Astrocyte of the cerebellum (primary cell): ENCODE measurements at regions not wholly inside any gene's neighbourhood (a gene's known extent, or its start where the extent isn't known, plus 50 kb on each side); places are given as distances from the start of the nearest gene placed in this dataset.

Experiments
- DNase-seq: peaks from one replicate; pipeline ENCODE4 v3.0.0-alpha.2; 2011; ENCODE audit warnings: low read depth
- H3K4me3 ChIP-seq: 2 replicates; pipeline ENCODE4 v1.5.1; 2011; ENCODE audit warnings: mild to moderate bottlenecking, low read depth, low read length, moderate library complexity
- in situ Hi-C: cut with HindIII; loops from 2 replicates; pipeline ENCODE4 v1.10.0; 2017; ENCODE audit warnings: low sequenced_read_pairs
- TF ChIP-seq, protein P1 (sequence below): IDR thresholded peaks from 2 replicates; pipeline ENCODE4 v1.5.1; 2012; ENCODE audit warnings: low read length, low read depth, moderate library complexity, mild to moderate bottlenecking; ENCODE audit errors: missing control alignments

DNA sequence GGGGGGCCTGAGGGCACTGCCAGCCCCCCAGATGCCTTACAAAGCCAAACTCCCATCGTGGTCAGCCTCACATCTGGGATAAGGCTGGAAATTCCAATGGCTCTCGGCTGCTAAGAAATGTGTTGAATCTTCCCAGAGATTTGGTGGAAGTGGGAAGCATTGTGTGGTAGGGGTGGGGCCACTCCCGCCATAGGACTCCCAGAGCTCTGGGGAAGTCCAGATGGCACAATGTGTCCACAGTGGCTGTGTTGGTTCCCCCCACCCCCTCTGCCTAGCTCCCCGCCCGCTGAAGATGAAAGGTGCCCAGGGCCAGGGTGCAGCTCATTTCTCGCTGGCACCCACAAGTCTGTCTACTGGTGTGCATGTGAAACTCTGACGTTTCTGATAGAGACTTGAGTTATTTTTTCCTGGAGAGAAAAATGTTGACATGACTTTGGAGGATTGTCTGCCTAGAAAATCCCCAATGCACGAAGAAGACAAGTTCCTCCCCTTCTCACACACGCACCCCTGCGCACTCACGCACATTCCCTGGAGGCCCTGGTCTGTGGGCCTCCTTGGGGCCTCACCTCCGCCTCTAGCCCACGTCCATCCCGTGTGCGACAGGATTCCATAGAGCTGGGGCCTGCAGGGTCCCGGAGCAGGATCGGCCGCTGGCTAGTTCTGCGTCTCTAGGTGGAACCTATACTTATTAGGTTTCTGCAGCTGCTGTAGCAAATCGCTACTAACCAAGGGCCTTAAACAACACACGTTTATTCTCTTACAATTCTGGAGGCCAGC lies 199.1 kb downstream of the ZFP36L2 start:
- TF ChIP-seq, protein P1, sequence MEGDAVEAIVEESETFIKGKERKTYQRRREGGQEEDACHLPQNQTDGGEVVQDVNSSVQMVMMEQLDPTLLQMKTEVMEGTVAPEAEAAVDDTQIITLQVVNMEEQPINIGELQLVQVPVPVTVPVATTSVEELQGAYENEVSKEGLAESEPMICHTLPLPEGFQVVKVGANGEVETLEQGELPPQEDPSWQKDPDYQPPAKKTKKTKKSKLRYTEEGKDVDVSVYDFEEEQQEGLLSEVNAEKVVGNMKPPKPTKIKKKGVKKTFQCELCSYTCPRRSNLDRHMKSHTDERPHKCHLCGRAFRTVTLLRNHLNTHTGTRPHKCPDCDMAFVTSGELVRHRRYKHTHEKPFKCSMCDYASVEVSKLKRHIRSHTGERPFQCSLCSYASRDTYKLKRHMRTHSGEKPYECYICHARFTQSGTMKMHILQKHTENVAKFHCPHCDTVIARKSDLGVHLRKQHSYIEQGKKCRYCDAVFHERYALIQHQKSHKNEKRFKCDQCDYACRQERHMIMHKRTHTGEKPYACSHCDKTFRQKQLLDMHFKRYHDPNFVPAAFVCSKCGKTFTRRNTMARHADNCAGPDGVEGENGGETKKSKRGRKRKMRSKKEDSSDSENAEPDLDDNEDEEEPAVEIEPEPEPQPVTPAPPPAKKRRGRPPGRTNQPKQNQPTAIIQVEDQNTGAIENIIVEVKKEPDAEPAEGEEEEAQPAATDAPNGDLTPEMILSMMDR = no peak
- H3K4me3 ChIP-seq = no peak overlapping the region
- in situ Hi-C loops = no loop called here
- DNase-seq = no peak

DNA sequence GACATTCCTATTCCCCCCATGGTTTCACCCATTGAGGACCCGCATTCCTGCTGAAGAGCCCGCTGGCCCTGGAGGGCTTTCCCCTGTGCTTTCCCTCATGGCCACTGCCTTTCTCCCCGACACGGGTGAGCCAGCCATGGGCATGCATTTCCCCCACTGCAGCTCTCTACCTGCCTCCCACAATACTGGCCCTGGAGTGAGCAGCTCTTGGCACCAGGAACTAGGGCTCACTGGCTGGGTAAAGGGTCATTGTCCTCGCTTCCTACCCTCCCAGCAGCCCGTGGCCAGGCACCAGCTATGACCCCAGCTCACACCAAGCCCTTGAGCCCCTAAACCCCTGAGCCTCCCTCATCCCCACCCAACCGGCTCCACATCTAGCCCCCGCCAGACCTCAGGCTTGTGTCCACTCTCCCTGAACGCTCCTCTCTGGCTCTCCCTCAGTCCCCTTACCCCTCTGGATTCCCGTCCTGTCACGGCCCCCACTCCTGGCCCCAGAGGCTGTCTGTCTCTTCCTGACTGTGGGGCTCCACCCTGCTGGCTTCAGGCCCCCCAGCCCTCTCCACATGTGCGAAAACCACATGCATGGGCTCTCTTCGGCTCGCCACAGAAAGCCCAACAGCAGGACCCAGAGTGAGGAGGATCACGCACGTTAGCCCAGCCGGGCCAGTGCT lies 199.8 kb downstream of the ZFP36L2 start:
- TF ChIP-seq, protein P1 = no peak
- H3K4me3 ChIP-seq = no peak overlapping the region
- in situ Hi-C loops = no loop called here
- no peak for DNase-seq

DNA sequence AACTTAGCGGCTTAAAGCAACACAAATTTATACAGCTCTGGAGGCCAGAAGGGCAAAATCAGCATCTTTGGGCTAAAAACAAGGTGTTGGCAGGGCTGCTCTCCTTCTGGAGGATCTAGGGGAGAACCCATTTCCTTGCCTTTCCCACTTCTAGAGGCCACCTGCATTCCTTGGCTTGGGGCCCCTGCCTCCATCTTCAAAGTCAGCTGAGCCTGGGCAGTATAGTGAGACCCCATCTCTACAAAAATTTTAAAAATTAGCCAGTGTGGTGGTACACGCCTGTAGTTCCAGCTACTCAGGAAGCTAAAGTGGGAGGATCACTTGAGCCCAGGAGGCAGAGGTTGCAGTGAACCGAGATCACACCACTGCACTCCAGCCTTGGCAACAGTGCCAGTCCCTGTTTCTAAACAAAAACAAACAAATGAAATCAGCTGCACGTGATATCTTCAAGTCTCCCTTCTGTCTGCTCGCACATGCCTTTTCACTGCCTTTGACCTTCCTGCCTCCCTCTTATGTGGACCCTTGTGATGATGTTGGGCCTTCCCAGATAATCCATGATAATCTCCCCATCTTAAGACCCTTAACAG lies 200.6 kb downstream of the ZFP36L2 start:
- no peak overlapping the region for H3K4me3 ChIP-seq
- TF ChIP-seq, protein P1 = no peak
- in situ Hi-C loops = no loop called here
- DNase-seq = no peak

DNA sequence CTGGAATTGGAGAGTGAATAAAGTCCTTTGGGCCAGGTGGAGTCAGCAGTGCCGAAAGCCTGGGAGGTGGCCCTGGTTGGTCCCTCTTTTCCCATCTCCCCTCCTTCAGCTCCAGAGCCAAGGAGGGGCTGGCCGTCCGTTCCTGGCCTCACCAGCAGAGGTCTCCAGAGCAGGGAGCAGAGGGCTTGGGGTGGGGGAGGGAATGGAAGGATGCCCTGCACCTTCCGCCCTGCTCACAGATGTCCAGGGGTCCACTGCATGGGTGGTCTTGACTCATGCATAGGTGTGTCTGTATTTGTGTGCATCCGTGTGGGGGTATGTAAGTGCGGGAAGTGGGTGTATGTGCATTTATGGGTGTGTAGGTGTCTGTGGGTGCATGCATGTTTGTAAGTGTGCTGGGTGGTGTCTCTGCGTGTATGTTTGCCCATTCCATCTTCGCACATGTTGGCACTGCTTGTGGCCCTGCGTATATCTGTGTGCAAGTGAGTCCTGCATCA lies 201.8 kb downstream of the ZFP36L2 start:
- in situ Hi-C loops = no loop called here
- no peak overlapping the region for H3K4me3 ChIP-seq
- peak; percentile 15 for DNase-seq
- TF ChIP-seq, protein P1 = peak; percentile 88

DNA sequence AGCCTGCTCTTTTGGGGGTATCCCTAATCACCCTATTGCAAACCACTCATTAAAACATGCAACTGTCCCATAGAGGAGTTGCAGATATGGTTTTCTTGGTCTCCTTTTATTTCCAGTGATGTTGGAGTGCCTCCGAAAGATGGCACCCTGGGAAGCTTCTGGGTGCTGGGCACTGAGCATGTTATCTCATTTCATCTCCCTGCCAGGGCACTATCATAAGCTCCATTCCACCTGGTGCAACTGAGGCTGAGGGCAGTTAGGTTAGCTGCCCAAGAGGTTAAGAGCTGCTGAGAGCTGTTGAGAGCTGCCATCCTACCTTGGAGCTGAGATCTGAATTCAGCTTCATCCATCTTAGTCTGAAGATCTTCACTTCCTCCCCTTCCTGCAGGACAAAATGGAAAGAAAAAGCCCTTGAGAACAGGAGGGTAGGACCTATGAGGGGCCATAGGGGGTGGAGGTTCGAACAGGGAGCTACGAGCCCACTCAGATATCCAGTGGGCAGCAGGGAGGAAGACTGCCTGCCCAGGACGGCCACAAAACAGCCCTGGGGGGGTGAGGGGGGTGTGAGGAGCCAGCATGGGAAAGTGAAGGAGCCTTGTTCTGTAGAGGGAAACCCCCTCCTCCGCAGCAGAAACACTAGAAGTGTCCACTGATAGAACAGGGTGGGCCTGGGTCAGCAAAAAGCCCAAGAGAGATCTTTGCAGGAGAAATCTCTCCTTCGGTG lies 202.5 kb downstream of the ZFP36L2 start:
- DNase-seq = no peak
- in situ Hi-C loops = no loop called here
- H3K4me3 ChIP-seq = no peak overlapping the region
- TF ChIP-seq, protein P1 = no peak

DNA sequence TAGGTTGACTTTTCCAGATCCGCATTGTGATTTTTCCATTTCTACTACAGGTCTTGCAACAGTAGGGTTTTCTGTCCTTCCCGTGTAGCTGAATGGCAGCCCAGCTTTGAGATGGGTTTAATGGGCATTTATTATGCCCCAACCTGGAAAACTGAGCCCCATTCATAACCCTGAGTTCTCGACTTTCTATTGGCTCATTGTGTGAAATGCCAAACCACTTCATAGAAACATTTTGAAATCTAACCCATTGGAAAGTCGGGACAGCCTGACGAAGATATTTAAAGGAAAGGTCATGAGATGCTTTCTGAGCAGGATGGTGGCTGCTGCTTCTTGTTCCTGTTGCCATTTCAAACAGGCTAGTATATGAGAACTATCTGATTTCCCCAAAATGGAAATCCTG lies 203.5 kb downstream of the ZFP36L2 start:
- TF ChIP-seq, protein P1 = no peak
- no peak overlapping the region for H3K4me3 ChIP-seq
- DNase-seq = no peak
- in situ Hi-C loops = no loop called here
